CD4-positive, alpha-beta T cell treated with Interleukin-17A for 1 hour (primary cell): ENCODE measurements at regions not wholly inside any gene's neighbourhood (a gene's known extent, or its start where the extent isn't known, plus 50 kb on each side); places are given as distances from the start of the nearest gene placed in this dataset.

Source experiments
- DNase-seq: peaks from one replicate; pipeline ENCODE4 v3.0.0-alpha.2; 2020

GRCh38 chr3:182609575-182610156 lies 183.6 kb upstream of the ATP11B start:
- DNase-seq, result no peak

- DNase-seq, result no peak
These were observed 181.0 kb upstream of the ATP11B start for GRCh38 chr3:182612332-182612731.

DNA sequence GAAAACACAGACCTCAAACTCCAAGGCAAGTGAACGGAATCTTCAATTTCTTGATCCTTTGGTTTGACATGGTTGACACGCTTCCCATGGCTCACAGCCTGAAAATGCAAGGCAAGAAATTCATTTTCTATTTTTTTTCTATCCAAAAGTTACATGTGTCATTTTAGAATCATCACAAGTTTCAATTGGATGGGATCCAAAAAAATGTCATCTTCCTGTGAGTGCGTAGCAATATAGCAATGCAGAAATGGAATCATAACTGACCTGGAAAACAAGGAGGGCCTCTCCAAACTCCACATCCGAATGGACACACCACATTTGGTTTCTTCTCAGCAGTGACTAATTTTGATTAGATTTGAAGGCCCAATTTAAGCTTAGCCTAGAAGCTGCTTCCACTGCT lies 175.8 kb upstream of the ATP11B start:
- DNase-seq, result no peak

DNA sequence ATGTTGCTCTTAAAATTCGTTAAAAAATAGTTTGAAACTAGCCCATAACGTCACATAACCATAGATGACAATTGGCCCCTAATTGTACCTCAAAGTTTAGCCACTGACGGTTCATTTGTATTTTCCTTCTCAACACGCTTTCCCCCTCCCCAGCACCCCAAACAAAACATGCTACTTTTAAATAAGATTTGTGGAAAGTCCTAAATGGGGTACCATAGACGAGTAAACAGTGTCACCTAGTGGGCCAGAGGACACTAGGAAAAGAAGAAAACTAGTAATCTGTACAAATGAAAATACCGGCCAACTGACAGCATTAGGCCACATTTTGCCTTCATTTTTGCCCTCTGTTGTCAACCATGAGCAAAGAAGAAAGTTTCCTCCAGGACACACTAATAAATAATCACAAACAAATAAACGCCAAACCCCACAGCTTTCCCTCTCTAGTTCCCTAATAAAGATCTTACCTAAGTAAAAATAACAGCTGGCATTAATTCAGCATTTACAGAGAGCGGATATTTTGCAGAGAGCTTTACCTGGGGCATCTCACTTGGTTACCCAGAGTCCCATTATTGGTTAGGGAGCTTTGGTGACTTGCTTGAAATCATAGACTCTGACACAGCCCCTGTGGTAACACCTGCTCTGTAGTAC lies 175.1 kb upstream of the ATP11B start:
- no peak for DNase-seq

- no peak for DNase-seq
These were observed 174.2 kb upstream of the ATP11B start for GRCh38 chr3:182618981-182619591.

- no peak for DNase-seq
These were observed 172.4 kb upstream of the ATP11B start for GRCh38 chr3:182620723-182621434.

DNA sequence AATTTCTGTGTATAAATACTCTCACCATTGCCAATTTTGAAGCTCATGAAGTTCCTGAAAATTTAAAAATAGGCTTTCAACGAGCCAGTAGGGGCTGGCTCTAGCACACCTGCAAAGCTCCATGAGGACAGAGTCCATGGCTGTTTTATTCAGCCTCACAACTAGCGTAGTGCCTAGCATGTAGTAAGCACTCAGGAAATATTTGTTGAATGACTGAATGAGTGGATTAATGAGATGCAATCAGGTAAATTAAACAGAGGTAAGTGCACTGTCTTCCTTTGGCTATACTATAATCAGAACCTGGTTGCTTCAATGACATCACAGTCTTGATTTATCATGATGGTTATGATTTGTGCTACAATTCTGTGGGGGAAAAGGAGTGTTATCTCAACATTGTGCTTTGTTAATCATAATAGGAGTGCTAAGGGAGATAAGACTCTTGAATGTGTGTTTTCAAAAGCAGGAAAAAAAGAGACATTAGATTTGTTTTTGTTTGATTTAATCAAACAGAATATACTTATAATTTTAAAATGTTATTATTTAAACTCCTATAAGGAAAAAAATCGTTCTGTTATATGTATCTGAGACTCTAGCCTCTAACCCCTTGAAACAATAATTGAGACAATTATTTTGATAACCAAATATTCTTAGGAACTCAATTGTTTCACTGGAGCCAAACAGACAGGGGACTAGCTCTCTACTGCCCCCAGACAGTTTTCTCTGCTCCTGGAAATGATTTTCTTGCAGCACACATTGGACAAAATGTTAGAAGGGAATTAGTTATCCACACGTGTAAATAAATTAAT lies 171.7 kb upstream of the ATP11B start:
- DNase-seq, result no peak

- no peak for DNase-seq
These were observed 171.1 kb upstream of the ATP11B start for GRCh38 chr3:182622241-182622545.

DNA sequence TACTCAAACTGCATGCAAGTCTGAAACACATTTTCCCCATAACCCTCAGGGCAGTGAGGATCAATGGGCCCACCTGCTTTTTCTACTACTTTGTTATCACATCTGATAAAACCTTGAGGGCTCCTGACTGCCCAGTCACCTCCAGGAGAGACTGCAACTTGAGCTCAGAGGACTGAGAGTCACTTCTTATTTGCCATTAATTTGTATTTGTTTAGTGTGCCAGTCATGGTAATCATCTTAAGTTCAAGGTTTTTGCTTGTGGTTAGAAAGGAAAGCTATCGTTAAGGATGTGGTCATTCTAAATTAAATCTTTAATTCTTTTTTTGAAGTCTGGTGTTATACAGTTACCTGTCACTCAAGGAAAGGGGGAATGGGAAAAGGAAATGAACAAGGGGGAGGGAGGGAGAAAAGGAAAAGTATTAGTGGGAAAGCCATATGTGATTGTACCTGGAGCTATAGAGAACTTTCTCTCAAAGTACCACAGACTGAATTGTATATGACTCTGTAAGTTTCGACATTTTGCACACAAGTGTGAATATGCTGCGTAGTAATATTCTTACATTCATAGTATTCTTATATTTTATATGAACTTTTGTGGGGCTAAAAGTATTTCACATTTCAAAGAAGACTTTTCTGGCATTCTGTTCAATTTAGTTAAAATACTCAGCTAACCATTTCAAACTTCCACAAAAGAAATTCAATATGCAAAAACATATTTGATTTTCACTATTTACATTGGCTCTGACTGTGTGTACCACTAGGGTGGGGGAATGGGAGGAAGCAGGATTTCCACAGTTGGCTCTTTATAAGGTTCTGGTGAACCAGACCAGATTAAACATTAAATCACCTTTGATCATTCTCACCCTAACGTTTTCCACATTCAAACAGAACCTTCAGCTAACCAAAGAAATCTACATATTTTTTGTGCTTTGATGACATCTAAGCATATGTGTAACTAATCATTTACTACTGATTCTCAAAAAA lies 166.5 kb upstream of the ATP11B start:
- DNase-seq, result no peak

DNA sequence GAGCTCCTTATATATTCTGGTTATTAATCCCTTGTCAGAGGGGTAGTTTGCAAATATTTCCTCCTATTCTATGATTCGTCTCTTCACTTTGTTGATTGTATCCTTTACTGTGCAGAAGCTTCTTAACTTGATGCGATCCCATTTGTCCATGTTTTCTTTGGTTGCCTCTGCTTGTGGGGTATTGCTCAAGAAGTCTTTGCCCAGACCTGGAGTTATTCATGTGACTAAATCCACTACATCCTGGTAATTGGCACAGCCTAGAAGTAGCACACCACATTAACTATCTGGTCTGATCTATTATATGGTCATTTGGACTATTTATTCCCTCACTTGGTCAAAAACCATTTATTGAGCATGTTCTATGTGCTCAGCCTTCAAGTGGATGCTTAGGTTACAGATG lies 164.8 kb upstream of the ATP11B start:
- DNase-seq, result no peak

- DNase-seq, result no peak
These were observed 163.8 kb upstream of the ATP11B start for GRCh38 chr3:182629521-182629920.

DNA sequence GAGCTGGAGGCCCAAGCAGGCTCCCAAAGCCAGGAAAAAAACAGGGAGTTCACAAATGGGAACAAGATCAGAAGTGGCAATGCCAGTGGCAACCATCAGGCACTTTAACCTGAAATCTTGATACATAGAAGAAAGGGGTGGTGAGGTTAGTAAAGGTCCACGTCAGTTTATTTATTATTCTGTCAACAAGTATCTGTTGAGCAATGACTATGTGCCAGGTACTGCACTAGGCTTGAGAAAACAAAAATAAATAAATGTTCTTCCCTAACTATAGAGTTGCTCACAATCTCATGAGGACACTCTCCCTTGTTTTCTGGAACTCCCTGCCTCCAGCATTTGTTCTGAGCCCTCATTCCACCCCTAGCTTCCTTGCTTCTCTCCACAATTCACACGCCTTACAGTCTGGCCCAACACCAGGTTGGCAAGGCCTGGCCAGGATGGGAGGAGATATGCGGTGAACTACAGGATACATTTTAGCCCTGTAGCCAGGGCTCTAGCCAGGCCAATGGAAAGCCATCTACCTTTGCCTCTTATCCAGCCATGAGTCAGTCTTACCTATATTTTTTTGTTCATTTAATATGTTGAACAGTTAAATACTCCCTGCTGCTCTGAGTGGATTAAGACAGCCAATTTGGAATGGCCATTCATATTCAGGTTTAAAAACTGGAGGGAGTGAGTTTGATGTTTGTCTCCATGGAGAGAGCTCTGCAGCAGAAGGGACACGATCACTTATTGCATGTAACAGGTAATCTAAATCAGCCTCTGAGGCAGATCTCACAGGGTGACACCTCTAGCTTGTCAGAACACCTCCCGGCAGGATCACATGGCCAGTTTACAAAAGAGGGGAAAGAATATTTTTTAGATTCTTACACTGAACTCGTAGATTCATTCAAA lies 161.9 kb upstream of the ATP11B start:
- DNase-seq, result no peak

DNA sequence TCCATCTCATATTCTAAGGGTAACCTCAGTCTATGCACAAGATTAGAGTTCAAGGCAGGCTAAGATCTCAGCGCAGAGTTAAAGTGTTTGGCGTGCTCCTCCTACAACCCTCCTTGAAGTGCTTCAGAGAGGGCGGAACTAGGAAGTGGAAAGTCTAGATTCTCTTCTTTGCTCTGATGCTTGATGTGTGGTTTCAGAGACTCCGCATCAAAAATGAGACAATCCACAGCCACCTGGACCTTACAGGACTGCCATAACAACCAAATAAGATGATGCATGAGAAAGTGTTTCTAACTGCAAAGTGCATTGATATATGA lies 161.3 kb upstream of the ATP11B start:
- DNase-seq, result no peak

- no peak for DNase-seq
These were observed 160.1 kb upstream of the ATP11B start for GRCh38 chr3:182633186-182633585.

DNA sequence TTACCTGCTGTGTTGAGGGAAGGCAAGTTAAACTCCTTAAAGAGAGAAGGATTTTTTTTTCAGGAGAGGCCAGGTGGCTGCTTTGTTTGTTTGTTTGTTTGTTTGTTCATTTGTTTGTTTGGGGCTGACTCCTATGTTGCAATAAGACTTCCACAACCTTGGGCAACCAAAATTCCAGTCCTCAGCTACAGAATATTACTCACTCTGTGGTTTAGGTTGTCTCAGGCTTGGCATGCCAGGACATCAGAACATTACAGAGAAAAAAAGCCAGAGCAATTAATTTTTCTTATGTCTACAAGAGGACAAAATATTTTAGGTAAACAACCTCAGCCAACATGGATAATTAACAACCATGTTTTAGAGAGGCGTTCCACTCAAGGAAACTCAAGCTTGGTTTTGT lies 156.7 kb upstream of the ATP11B start:
- DNase-seq, result no peak

GRCh38 chr3:182637350-182638110 lies 155.8 kb upstream of the ATP11B start:
- DNase-seq, result no peak

- DNase-seq, result no peak
These were observed 149.3 kb upstream of the ATP11B start for GRCh38 chr3:182644013-182644412.

GRCh38 chr3:182644790-182645433 lies 148.4 kb upstream of the ATP11B start:
- DNase-seq, result no peak

DNA sequence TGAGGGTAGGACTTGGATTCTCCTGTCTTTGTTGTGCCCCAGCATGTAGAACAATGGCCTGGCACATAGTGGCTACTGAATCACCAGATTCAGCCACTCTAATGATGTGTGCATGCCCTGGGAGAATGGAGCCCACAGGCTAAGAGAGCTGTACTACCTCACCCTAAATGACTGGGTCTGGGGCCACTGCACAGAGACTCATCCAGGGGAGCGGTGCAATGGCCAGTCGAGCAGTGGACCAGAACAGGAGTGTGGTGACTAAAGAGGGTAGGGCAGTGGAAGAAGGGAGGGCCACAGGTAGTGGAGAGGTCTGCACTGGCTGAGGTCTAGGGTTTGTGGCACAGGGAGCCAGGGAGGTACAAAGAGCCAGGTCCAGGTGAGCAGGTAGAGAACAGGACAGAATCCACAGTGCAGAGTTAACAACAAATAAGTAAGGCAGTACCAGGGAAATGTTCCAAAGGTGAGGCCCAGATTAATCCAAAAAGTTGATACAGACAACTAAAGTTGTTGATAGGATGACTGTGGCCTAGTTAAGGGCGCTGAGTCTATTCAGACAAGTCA lies 142.7 kb upstream of the ATP11B start:
- no peak for DNase-seq

- no peak for DNase-seq
These were observed 141.8 kb upstream of the ATP11B start for GRCh38 chr3:182651461-182651860.
